WTC11 (cell line): ENCODE measurements at regions not wholly inside any gene's neighbourhood (a gene's known extent, or its start where the extent isn't known, plus 50 kb on each side); places are given as distances from the start of the nearest gene placed in this dataset.

ENCODE experiments used
- ATAC-seq: fragments of 200-7000 bp; cut with Tn5 transposase; 2 replicates; pipeline ENCODE4 v1.10.0; 2021; ENCODE audit warnings: mild to moderate bottlenecking, moderate library complexity
- CTCF ChIA-PET: fragments of 300-600 bp; sonication (Branson Sonifier 250); formaldehyde crosslinking; loops from one replicate; lab custom pipeline; 2021; ENCODE audit warnings: antibody characterized with exemption; lab: Charles Lee
- POLR2A ChIA-PET: fragments of 350-600 bp; sonication (Branson Sonifier 250); formaldehyde crosslinking; loops from one replicate; lab custom pipeline; 2021; ENCODE audit warnings: antibody characterized with exemption; lab: Charles Lee
- DNase-seq: peaks from one replicate; pipeline ENCODE4 v3.0.0; 2021; ENCODE audit warnings: low spot score
- H3K27ac Mint-ChIP-seq: 2 replicates; pipeline ENCODE4 v1.8.0; 2021; ENCODE audit warnings: mixed read lengths
- H3K27me3 Mint-ChIP-seq: 2 replicates; pipeline ENCODE4 v1.8.0; 2021; ENCODE audit warnings: low read depth, mild to moderate bottlenecking, moderate library complexity, mixed read lengths
- H3K36me3 Mint-ChIP-seq: 2 replicates; pipeline ENCODE4 v1.8.0; 2021; ENCODE audit warnings: mixed read lengths
- H3K4me1 Mint-ChIP-seq: 2 replicates; pipeline ENCODE4 v1.8.0; 2022; ENCODE audit warnings: mixed read lengths
- H3K4me3 Mint-ChIP-seq: 2 replicates; pipeline ENCODE4 v1.8.0; 2021; ENCODE audit warnings: mild to moderate bottlenecking, moderate library complexity, mixed read lengths
- H3K9me3 Mint-ChIP-seq: 2 replicates; pipeline ENCODE4 v1.8.0; 2021; ENCODE audit warnings: mixed read lengths
- ATF1 ChIP-seq: sonication (generic); formaldehyde crosslinking; IDR thresholded peaks from 2 replicates; pipeline ENCODE4 v1.8.1; 2023; ENCODE audit warnings: mild to moderate bottlenecking, moderate library complexity, missing genetic modification reagents
- ATF3 ChIP-seq: sonication (generic); formaldehyde crosslinking; conservative IDR thresholded peaks from 2 replicates; pipeline ENCODE4 v1.8.1; 2022; ENCODE audit warnings: mild to moderate bottlenecking, missing genetic modification reagents
- FOXP1 ChIP-seq: sonication (generic); formaldehyde crosslinking; IDR thresholded peaks from 2 replicates; pipeline ENCODE4 v1.8.0; 2022; ENCODE audit warnings: missing genetic modification reagents, mild to moderate bottlenecking, moderate library complexity, borderline replicate concordance
- GABPB1 ChIP-seq: sonication (generic); formaldehyde crosslinking; IDR thresholded peaks from 2 replicates; pipeline ENCODE4 v1.8.1; 2023; ENCODE audit warnings: mild to moderate bottlenecking, missing genetic modification reagents
- MAX ChIP-seq: sonication (generic); formaldehyde crosslinking; IDR thresholded peaks from 2 replicates; pipeline ENCODE4 v1.8.0; 2022; ENCODE audit warnings: mild to moderate bottlenecking, missing genetic modification reagents
- MYBL2 ChIP-seq: sonication (generic); formaldehyde crosslinking; IDR thresholded peaks from 2 replicates; pipeline ENCODE4 v1.8.1; 2023; ENCODE audit warnings: mild to moderate bottlenecking, moderate library complexity, missing genetic modification reagents
- PREB ChIP-seq: sonication (generic); formaldehyde crosslinking; IDR thresholded peaks from 2 replicates; pipeline ENCODE4 v1.8.1; 2022; ENCODE audit warnings: mild to moderate bottlenecking, missing genetic modification reagents, moderate library complexity, borderline replicate concordance
- RORB ChIP-seq: fragments of 250-450 bp; sonication (Bioruptor Pico); IDR thresholded peaks from 2 replicates; pipeline ENCODE4 v1.9.0; 2021; ENCODE audit warnings: mild to moderate bottlenecking
- TEAD1 ChIP-seq: sonication (generic); formaldehyde crosslinking; IDR thresholded peaks from 2 replicates; pipeline ENCODE4 v1.8.0; 2022; ENCODE audit warnings: mild to moderate bottlenecking, missing genetic modification reagents
- TP53 ChIP-seq: sonication (generic); formaldehyde crosslinking; IDR thresholded peaks from 2 replicates; pipeline ENCODE4 v1.8.1; 2023; ENCODE audit warnings: mild to moderate bottlenecking, missing genetic modification reagents
- ZNF232 ChIP-seq: sonication (generic); formaldehyde crosslinking; IDR thresholded peaks from 2 replicates; pipeline ENCODE4 v1.8.0; 2022; ENCODE audit warnings: mild to moderate bottlenecking, missing genetic modification reagents
- ZNF671 ChIP-seq: fragments of 250-450 bp; sonication (Bioruptor Pico); IDR thresholded peaks from 2 replicates; pipeline ENCODE4 v1.8.0; 2021; ENCODE audit warnings: mild to moderate bottlenecking
- ZSCAN18 ChIP-seq: fragments of 250-450 bp; sonication (Bioruptor Pico); IDR thresholded peaks from 2 replicates; pipeline ENCODE4 v2.1.2; 2022; ENCODE audit warnings: mild to moderate bottlenecking, moderate library complexity
- TF ChIP-seq, protein P1 (sequence below): sonication (generic); formaldehyde crosslinking; IDR thresholded peaks from 2 replicates; pipeline ENCODE4 v1.8.0; 2023; ENCODE audit warnings: mild to moderate bottlenecking, missing genetic modification reagents
- TF ChIP-seq, protein P2 (sequence below): sonication (generic); formaldehyde crosslinking; IDR thresholded peaks from 2 replicates; pipeline ENCODE4 v1.8.1; 2023; ENCODE audit warnings: mild to moderate bottlenecking, missing genetic modification reagents, moderate library complexity
- TF ChIP-seq, protein P3 (sequence below): fragments of 250-450 bp; sonication (Bioruptor Pico); IDR thresholded peaks from 2 replicates; pipeline ENCODE4 v1.9.0; 2021; ENCODE audit warnings: moderate library complexity, mild to moderate bottlenecking, inconsistent platforms, borderline replicate concordance
- TF ChIP-seq, protein P4 (sequence below): sonication (generic); formaldehyde crosslinking; IDR thresholded peaks from 2 replicates; pipeline ENCODE4 v1.8.0; 2022; ENCODE audit warnings: mild to moderate bottlenecking, missing genetic modification reagents

DNA sequence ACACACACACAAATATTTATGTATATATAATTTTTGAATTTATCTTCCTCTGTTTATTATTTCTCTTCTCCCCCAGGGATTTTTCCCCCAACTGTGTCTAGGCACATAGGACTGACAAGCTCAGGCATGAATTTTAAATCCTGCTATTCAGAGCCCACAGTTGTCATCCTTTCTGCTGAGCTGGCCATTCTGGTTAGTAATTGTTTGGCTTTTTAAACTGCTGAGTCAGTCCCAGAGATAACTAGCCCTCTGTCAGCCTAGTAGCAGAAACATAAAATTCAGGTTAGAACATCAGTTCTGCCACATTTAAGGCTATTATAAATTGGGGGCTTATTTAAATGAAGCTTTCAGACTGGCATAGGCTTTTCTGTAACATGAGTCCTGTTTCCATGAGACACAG, 151.7 kb upstream of the MAOA start (continued):
- TF ChIP-seq ATF1 (CRISPR knock-in tag) (no peak), MAX (no peak), TP53 (no peak), ZNF232 (CRISPR knock-in tag) (no peak), GABPB1 (CRISPR knock-in tag) (no peak)
- TF ChIP-seq, protein P1, sequence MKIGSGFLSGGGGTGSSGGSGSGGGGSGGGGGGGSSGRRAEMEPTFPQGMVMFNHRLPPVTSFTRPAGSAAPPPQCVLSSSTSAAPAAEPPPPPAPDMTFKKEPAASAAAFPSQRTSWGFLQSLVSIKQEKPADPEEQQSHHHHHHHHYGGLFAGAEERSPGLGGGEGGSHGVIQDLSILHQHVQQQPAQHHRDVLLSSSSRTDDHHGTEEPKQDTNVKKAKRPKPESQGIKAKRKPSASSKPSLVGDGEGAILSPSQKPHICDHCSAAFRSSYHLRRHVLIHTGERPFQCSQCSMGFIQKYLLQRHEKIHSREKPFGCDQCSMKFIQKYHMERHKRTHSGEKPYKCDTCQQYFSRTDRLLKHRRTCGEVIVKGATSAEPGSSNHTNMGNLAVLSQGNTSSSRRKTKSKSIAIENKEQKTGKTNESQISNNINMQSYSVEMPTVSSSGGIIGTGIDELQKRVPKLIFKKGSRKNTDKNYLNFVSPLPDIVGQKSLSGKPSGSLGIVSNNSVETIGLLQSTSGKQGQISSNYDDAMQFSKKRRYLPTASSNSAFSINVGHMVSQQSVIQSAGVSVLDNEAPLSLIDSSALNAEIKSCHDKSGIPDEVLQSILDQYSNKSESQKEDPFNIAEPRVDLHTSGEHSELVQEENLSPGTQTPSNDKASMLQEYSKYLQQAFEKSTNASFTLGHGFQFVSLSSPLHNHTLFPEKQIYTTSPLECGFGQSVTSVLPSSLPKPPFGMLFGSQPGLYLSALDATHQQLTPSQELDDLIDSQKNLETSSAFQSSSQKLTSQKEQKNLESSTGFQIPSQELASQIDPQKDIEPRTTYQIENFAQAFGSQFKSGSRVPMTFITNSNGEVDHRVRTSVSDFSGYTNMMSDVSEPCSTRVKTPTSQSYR (CRISPR knock-in tag) = no peak

GRCh38 chrX:43505769-43506168, 150.3 kb upstream of the MAOA start:
- H3K36me3 Mint-ChIP-seq = no peaks in the 10 kb centered on the region
- H3K4me3 Mint-ChIP-seq = no peak overlapping the region
- CTCF ChIA-PET = no interaction called here
- H3K27ac Mint-ChIP-seq = no peak overlapping the region
- no peak for ATAC-seq
- DNase-seq = no peak
- no peaks in the 10 kb centered on the region for H3K9me3 Mint-ChIP-seq
- POLR2A ChIA-PET = no interaction called here
- H3K4me1 Mint-ChIP-seq = peaks cover 19% of the 10 kb centered on the region
- TF ChIP-seq TP53 (no peak), MAX (no peak), ATF1 (CRISPR knock-in tag) (no peak), ZSCAN18 (CRISPR knock-in tag) (no peak), ZNF671 (no peak), TEAD1 (CRISPR knock-in tag) (no peak), RORB (CRISPR knock-in tag) (no peak), MYBL2 (no peak), FOXP1 (no peak), PREB (CRISPR knock-in tag) (no peak), ATF3 (CRISPR knock-in tag) (no peak)
- TF ChIP-seq, protein P2, sequence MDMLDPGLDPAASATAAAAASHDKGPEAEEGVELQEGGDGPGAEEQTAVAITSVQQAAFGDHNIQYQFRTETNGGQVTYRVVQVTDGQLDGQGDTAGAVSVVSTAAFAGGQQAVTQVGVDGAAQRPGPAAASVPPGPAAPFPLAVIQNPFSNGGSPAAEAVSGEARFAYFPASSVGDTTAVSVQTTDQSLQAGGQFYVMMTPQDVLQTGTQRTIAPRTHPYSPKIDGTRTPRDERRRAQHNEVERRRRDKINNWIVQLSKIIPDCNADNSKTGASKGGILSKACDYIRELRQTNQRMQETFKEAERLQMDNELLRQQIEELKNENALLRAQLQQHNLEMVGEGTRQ (CRISPR knock-in tag) = no peak
- TF ChIP-seq, protein P3, sequence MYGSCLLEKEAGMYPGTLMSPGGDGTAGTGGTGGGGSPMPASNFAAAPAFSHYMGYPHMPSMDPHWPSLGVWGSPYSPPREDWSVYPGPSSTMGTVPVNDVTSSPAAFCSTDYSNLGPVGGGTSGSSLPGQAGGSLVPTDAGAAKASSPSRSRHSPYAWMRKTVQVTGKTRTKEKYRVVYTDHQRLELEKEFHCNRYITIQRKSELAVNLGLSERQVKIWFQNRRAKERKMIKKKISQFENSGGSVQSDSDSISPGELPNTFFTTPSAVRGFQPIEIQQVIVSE (CRISPR knock-in tag) = no peak
- TF ChIP-seq, protein P4, sequence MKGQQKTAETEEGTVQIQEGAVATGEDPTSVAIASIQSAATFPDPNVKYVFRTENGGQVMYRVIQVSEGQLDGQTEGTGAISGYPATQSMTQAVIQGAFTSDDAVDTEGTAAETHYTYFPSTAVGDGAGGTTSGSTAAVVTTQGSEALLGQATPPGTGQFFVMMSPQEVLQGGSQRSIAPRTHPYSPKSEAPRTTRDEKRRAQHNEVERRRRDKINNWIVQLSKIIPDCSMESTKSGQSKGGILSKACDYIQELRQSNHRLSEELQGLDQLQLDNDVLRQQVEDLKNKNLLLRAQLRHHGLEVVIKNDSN (CRISPR knock-in tag) = no peak
- no peaks in the 10 kb centered on the region for H3K27me3 Mint-ChIP-seq
